ENCODE measurements at regions not wholly inside any gene's neighbourhood (a gene's known extent, or its start where the extent isn't known, plus 50 kb on each side); places are given as distances from the start of the nearest gene placed in this dataset.
A peak's percentile ranks its signal among the peaks of the same experiment; 100 is the strongest.

DNA sequence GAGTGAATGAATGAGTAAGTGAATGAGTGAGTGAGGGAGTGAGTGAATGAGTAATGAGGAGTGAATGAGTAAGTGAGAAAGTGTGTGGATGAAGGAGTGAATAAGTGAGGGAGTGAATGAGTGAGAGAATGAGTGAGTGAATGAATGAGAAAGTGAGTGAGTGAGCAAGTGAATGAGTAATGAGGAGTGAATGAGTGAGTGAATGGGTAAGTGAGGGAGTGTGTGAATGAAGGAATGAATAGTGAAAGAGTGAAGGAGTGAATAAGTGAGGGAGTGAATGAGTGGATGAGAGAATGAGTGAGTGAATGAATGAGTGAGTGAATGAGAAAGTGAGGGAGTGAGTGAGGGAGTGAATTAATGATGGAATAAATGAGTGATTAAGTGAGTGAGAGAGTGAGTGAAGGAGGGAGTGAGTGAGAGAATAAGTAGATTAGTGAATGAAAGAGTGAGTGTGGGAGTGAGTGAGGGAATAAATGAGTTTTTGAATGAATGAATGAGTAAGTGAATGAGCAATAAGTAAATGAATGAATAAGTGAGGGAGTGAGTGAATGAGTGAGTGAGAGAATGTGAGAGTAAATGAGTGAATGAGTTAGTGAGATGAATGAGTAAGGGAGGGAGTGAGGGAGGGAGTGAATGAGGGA lies 364.5 kb downstream of the ADGRD1 start:
- no peaks in the 10 kb centered on the region for H3K79me2 ChIP-seq (ENCODE audit: control insufficient read depth, insufficient read depth, low read length)
- FAIRE-seq, result no peak
- H3K27me3 ChIP-seq (ENCODE audit: control insufficient read depth in 2 of 2, insufficient read depth in 2 of 2, low read length in 2 of 2), result no peaks in the 10 kb centered on the region
- no TSS peak for BruUV-seq (replicated peaks)
- in situ Hi-C loops (cut with MboI) (no loop called here), intact Hi-C loops (cut with micrococcal nuclease) (no loop called here)
- no peak overlapping the region for H3K9ac ChIP-seq (ENCODE audit: insufficient read depth in 1 of 2, low read depth in 2 of 2, low read length in 2 of 2)
- no peak overlapping the region for H3K4me3 ChIP-seq
- H2AFZ ChIP-seq (ENCODE audit: low read depth, low read length), result no peak overlapping the region
- H3K4me1 ChIP-seq (replicated peaks in 1 of 2; ENCODE audit: control insufficient read depth in 2 of 2, insufficient read depth in 2 of 2, low read length in 2 of 2), result no peaks in the 10 kb centered on the region
- no peak overlapping the region for H3K4me2 ChIP-seq (ENCODE audit: insufficient read depth, low read length)
- TF ChIP-seq, protein P1, sequence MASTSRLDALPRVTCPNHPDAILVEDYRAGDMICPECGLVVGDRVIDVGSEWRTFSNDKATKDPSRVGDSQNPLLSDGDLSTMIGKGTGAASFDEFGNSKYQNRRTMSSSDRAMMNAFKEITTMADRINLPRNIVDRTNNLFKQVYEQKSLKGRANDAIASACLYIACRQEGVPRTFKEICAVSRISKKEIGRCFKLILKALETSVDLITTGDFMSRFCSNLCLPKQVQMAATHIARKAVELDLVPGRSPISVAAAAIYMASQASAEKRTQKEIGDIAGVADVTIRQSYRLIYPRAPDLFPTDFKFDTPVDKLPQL (IDR thresholded peaks at IDR 0.05; ENCODE audit: extremely low read depth, insufficient read length), result no peak
- TF ChIP-seq TSC22D4 (tag; IDR thresholded peaks at IDR 0.05) (peak; percentile 71; the same call in 1 of the 2 replicates), ZNF24 (IDR thresholded peaks at IDR 0.05) (peak; percentile 72), BCOR (IDR thresholded peaks at IDR 0.05) (0 out of 2 replicates have a peak, but pooled peaks have one; percentile 31)
- TF ChIP-seq, protein P2, sequence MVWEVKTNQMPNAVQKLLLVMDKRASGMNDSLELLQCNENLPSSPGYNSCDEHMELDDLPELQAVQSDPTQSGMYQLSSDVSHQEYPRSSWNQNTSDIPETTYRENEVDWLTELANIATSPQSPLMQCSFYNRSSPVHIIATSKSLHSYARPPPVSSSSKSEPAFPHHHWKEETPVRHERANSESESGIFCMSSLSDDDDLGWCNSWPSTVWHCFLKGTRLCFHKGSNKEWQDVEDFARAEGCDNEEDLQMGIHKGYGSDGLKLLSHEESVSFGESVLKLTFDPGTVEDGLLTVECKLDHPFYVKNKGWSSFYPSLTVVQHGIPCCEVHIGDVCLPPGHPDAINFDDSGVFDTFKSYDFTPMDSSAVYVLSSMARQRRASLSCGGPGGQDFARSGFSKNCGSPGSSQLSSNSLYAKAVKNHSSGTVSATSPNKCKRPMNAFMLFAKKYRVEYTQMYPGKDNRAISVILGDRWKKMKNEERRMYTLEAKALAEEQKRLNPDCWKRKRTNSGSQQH (CRISPR knock-in tag; IDR thresholded peaks at IDR 0.05), result 0 out of 2 replicates have a peak, but pooled peaks have one; percentile 33
- no peak for ATAC-seq
- DNase-seq (ENCODE audit: extremely low read depth in 1 of 4, low spot score in 3 of 4), result no peak
- POLR2A ChIA-PET, result no interaction called here
- H3K36me3 ChIP-seq (ENCODE audit: control insufficient read depth, insufficient read depth, low read length), result no peaks in the 10 kb centered on the region
- H4K20me1 ChIP-seq (replicated peaks; ENCODE audit: control insufficient read depth, insufficient read depth, low read length), result no peaks in the 10 kb centered on the region
- no peaks in the 10 kb centered on the region for H3K9me1 ChIP-seq (ENCODE audit: control insufficient read depth, insufficient read depth, low read length)
- H3K9me3 ChIP-seq (replicated peaks; ENCODE audit: control insufficient read depth, insufficient read depth, low read depth, low read length), result peaks cover 2% of the 10 kb centered on the region; the same call in 1 of the 2 replicates
- CTCF ChIA-PET (ENCODE audit: low intra/inter-chr PET ratio), result no interaction called here
- no peak overlapping the region for H3K27ac ChIP-seq (ENCODE audit: extremely low read depth, low read depth, low read length)
